GM23248 (cell line): ENCODE measurements at regions not wholly inside any gene's neighbourhood (a gene's known extent, or its start where the extent isn't known, plus 50 kb on each side); places are given as distances from the start of the nearest gene placed in this dataset.

Experiments
- EZH2 ChIP-seq: fragments of 200-600 bp; sonication (generic); IDR thresholded peaks from 2 replicates; pipeline ENCODE4 v1.6.1; 2018; ENCODE audit warnings: antibody characterized with exemption, mild to moderate bottlenecking; ENCODE audit not compliant: insufficient read depth, poor library complexity, severe bottlenecking
- EZH2phosphoT487 ChIP-seq: fragments of 200-600 bp; sonication (generic); IDR thresholded peaks from 2 replicates; pipeline ENCODE4 v1.6.1; 2018; ENCODE audit warnings: antibody characterized with exemption, moderate library complexity, mild to moderate bottlenecking, low read depth; ENCODE audit not compliant: insufficient read depth

GRCh38 chr9:27835286-27835685 lies 262.0 kb upstream of the C9orf72 start:
- no peak for TF ChIP-seq EZH2
- no peak for TF ChIP-seq EZH2phosphoT487
